A673 (cell line): ENCODE measurements at regions not wholly inside any gene's neighbourhood (a gene's known extent, or its start where the extent isn't known, plus 50 kb on each side); places are given as distances from the start of the nearest gene placed in this dataset.

Source experiments
- BruUV-seq: library from RNA; stranded (reverse); fragments of 400-500 nt; replicated peaks from 2 replicates; lab custom pipeline; 2021; lab: Mats Ljungman, UMichigan
- CTCF ChIA-PET: fragments of 300-600 bp; sonication (Branson Sonifier 250); formaldehyde crosslinking; loops from one replicate; lab custom pipeline; 2022; ENCODE audit warnings: antibody characterized with exemption; lab: Charles Lee
- POLR2A ChIA-PET: fragments of 300-600 bp; sonication (Branson Sonifier 250); formaldehyde crosslinking; loops from one replicate; lab custom pipeline; 2022; ENCODE audit warnings: antibody characterized with exemption; ENCODE audit not compliant: low non-redundant PET; lab: Charles Lee
- DNase-seq: peaks from one replicate; pipeline ENCODE4 v3.0.0-alpha.2; 2015; ENCODE audit warnings: low spot score
- H3K27ac ChIP-seq: fragments of 200-600 bp; sonication (generic); 2 replicates; pipeline ENCODE4 v1.5.1; 2016; ENCODE audit warnings: mixed run types, low read depth, mild to moderate bottlenecking, mixed read lengths, antibody characterized with exemption, low read length; ENCODE audit not compliant: poor library complexity, severe bottlenecking
- H3K27me3 ChIP-seq: fragments of 200-600 bp; sonication (generic); replicated peaks from 2 replicates; pipeline ENCODE4 v1.6.1; 2017; ENCODE audit warnings: mixed run types, low read depth, mild to moderate bottlenecking, mixed read lengths, antibody characterized with exemption, low read length; ENCODE audit not compliant: insufficient read depth, poor library complexity
- H3K36me3 ChIP-seq: fragments of 200-600 bp; sonication (generic); 2 replicates; pipeline ENCODE4 v1.6.1; 2016; ENCODE audit warnings: mixed run types, mild to moderate bottlenecking, mixed read lengths, antibody characterized with exemption, low read length; ENCODE audit not compliant: insufficient read depth, poor library complexity, severe bottlenecking
- H3K4me1 ChIP-seq: fragments of 200-600 bp; sonication (generic); 2 replicates; pipeline ENCODE4 v1.6.1; 2017; ENCODE audit warnings: mixed run types, mild to moderate bottlenecking, mixed read lengths, antibody characterized with exemption, low read length; ENCODE audit not compliant: insufficient read depth, poor library complexity, severe bottlenecking
- H3K4me3 ChIP-seq: fragments of 200-600 bp; sonication (generic); 2 replicates; pipeline ENCODE4 v1.5.1; 2016; ENCODE audit warnings: low read depth, mixed run types, mild to moderate bottlenecking, mixed read lengths, low read length; ENCODE audit not compliant: poor library complexity, severe bottlenecking
- H3K9me3 ChIP-seq: fragments of 200-600 bp; sonication (generic); 2 replicates; pipeline ENCODE4 v1.6.1; 2016; ENCODE audit warnings: mixed run types, low read depth, mild to moderate bottlenecking, mixed read lengths, antibody characterized with exemption, low read length; ENCODE audit not compliant: poor library complexity, severe bottlenecking
- CTCF ChIP-seq: fragments of 300-800, 200-600 bp; sonication (generic); conservative IDR thresholded peaks from 2 replicates; pipeline ENCODE4 v1.5.1; 2017; ENCODE audit warnings: low read depth, mild to moderate bottlenecking, antibody characterized with exemption, low read length, moderate library complexity, mixed read lengths
- EZH2 ChIP-seq: fragments of 200-600 bp; sonication (generic); IDR thresholded peaks from 2 replicates; pipeline ENCODE4 v1.6.1; 2017; ENCODE audit warnings: borderline replicate concordance, low read depth, mild to moderate bottlenecking, mixed read lengths, antibody characterized with exemption, low read length; ENCODE audit not compliant: poor library complexity, severe bottlenecking
- intact Hi-C: fragments of 100-400 bp; cut with micrococcal nuclease; formaldehyde crosslinking; loops from one replicate; pipeline ENCODE4 v1.10.0; 2022; ENCODE audit not compliant: unreplicated experiment

GRCh38 chr17:65340401-65340800, 203.2 kb downstream of the RGS9 start:
- no peak for TF ChIP-seq CTCF
- TF ChIP-seq EZH2: no peak
- POLR2A ChIA-PET: no interaction called here
- intact Hi-C loops: no loop called here
- Histone ChIP-seq H3K9me3 (peaks cover 16% of the 10 kb centered on the region), H3K4me3 (no peak overlapping the region), H3K27me3 (no peaks in the 10 kb centered on the region), H3K4me1 (no peaks in the 10 kb centered on the region), H3K36me3 (no peaks in the 10 kb centered on the region), H3K27ac (no peak overlapping the region)
- BruUV-seq: no TSS peak
- CTCF ChIA-PET: no interaction called here
- DNase-seq: no peak

GRCh38 chr17:65334406-65334805, 197.2 kb downstream of the RGS9 start:
- H3K27ac ChIP-seq: no peak overlapping the region
- no peaks in the 10 kb centered on the region for H3K4me1 ChIP-seq
- no peak overlapping the region for H3K4me3 ChIP-seq
- no peak for DNase-seq
- CTCF ChIA-PET: no interaction called here
- H3K9me3 ChIP-seq: peaks cover 9% of the 10 kb centered on the region
- H3K27me3 ChIP-seq: no peaks in the 10 kb centered on the region
- POLR2A ChIA-PET: no interaction called here
- BruUV-seq: no TSS peak
- no peak for TF ChIP-seq CTCF
- TF ChIP-seq EZH2: no peak
- intact Hi-C loops: no loop called here
- no peaks in the 10 kb centered on the region for H3K36me3 ChIP-seq

- DNase-seq: no peak
- H3K4me3 ChIP-seq: no peak overlapping the region
- no peak overlapping the region for H3K27ac ChIP-seq
- no peaks in the 10 kb centered on the region for H3K9me3 ChIP-seq
- H3K36me3 ChIP-seq: no peaks in the 10 kb centered on the region
- intact Hi-C loops: no loop called here
- TF ChIP-seq EZH2: no peak
- no peak for TF ChIP-seq CTCF
- no peaks in the 10 kb centered on the region for H3K27me3 ChIP-seq
- no TSS peak for BruUV-seq
- ChIA-PET POLR2A (no interaction called here), CTCF (no interaction called here)
- H3K4me1 ChIP-seq: no peaks in the 10 kb centered on the region
These were observed 195.6 kb downstream of the RGS9 start for GRCh38 chr17:65332779-65333178.
